PC-9 (cell line): ENCODE measurements at regions not wholly inside any gene's neighbourhood (a gene's known extent, or its start where the extent isn't known, plus 50 kb on each side); places are given as distances from the start of the nearest gene placed in this dataset.

Source experiments
- BruUV-seq: library from RNA; stranded (reverse); fragments of 400-500 nt; replicated peaks from 2 replicates; lab custom pipeline; 2021; lab: Mats Ljungman, UMichigan
- CTCF ChIA-PET: fragments of 300-600 bp; sonication (Branson Sonifier 250); formaldehyde crosslinking; loops from one replicate; lab custom pipeline; 2022; ENCODE audit warnings: antibody characterized with exemption; lab: Charles Lee
- POLR2A ChIA-PET: fragments of 300-600 bp; sonication (Branson Sonifier 250); formaldehyde crosslinking; loops from one replicate; lab custom pipeline; 2022; ENCODE audit warnings: antibody characterized with exemption; ENCODE audit not compliant: unreplicated experiment; lab: Charles Lee
- DNase-seq, 2 experiments: peaks; one replicate each; pipeline versions ENCODE4 v3.0.0 to v3.0.0-alpha.2; 2015 to 2022; ENCODE audit warnings: mixed read lengths in 1 of 2
- H2AFZ ChIP-seq: fragments of 200-600 bp; sonication (generic); 2 replicates; pipeline ENCODE4 v1.8.1; 2017; ENCODE audit warnings: antibody characterized with exemption
- H3F3A ChIP-seq: fragments of 200-600 bp; sonication (generic); 2 replicates; pipeline ENCODE4 v1.8.1; 2017; ENCODE audit warnings: antibody characterized with exemption, mild to moderate bottlenecking, low read depth; ENCODE audit not compliant: insufficient read depth
- H3K27ac ChIP-seq: fragments of 200-600 bp; sonication (generic); 2 replicates; pipeline ENCODE4 v1.6.1; 2016; ENCODE audit warnings: mixed run types
- H3K27me3 ChIP-seq: fragments of 200-600 bp; sonication (generic); 2 replicates; pipeline ENCODE4 v1.6.1; 2016; ENCODE audit warnings: low read depth, mixed run types; ENCODE audit not compliant: insufficient read depth
- H3K36me3 ChIP-seq: fragments of 200-600 bp; sonication (generic); 2 replicates; pipeline ENCODE4 v1.6.1; 2016; ENCODE audit warnings: low read depth, mixed run types
- H3K4me1 ChIP-seq: fragments of 200-600 bp; sonication (generic); replicated peaks from 2 replicates; pipeline ENCODE4 v1.6.1; 2016; ENCODE audit warnings: mixed run types; ENCODE audit not compliant: insufficient read depth
- H3K4me2 ChIP-seq: fragments of 200-600 bp; sonication (generic); 2 replicates; pipeline ENCODE4 v1.6.1; 2017; ENCODE audit warnings: mixed run types
- H3K4me3 ChIP-seq: fragments of 200-600 bp; sonication (generic); 2 replicates; pipeline ENCODE4 v1.6.1; 2016; ENCODE audit warnings: mixed run types
- H3K79me2 ChIP-seq: fragments of 200-600 bp; sonication (generic); 2 replicates; pipeline ENCODE4 v1.6.1; 2017; ENCODE audit warnings: low read depth, mixed run types
- H3K9me2 ChIP-seq: fragments of 200-600 bp; sonication (generic); 2 replicates; pipeline ENCODE4 v1.8.1; 2017; ENCODE audit warnings: mild to moderate bottlenecking; ENCODE audit not compliant: insufficient read depth
- H3K9me3 ChIP-seq: fragments of 200-600 bp; sonication (generic); 2 replicates; pipeline ENCODE4 v1.8.1; 2016; ENCODE audit warnings: low read depth; ENCODE audit not compliant: insufficient read depth
- H4K20me1 ChIP-seq: fragments of 200-600 bp; sonication (generic); 2 replicates; pipeline ENCODE4 v1.8.1; 2017; ENCODE audit not compliant: insufficient read depth
- CTCF ChIP-seq: fragments of 200-600 bp; sonication (generic); conservative IDR thresholded peaks from 2 replicates; pipeline ENCODE4 v1.6.1; 2017; ENCODE audit warnings: mixed run types, antibody characterized with exemption, mild to moderate bottlenecking, moderate library complexity
- EZH2 ChIP-seq: fragments of 200-600 bp; sonication (generic); IDR thresholded peaks from 2 replicates; pipeline ENCODE4 v1.8.0; 2017; ENCODE audit warnings: antibody characterized with exemption, low read depth
- intact Hi-C: fragments of 100-400 bp; cut with micrococcal nuclease; formaldehyde crosslinking; loops from one replicate; pipeline ENCODE4 v1.10.0; 2022; ENCODE audit not compliant: unreplicated experiment

GRCh38 chr5:93107805-93108520, 473.1 kb downstream of the NR2F1-AS1 start:
- Histone ChIP-seq H3K79me2 (no peaks in the 10 kb centered on the region), H2AFZ (no peak overlapping the region), H3K4me3 (no peak overlapping the region), H3K9me2 (no peaks in the 10 kb centered on the region), H3K4me1 (no peaks in the 10 kb centered on the region), H3K9me3 (no peaks in the 10 kb centered on the region; the same call in 1 of the 2 replicates), H3K4me2 (no peak overlapping the region), H3K27me3 (no peaks in the 10 kb centered on the region), H4K20me1 (no peaks in the 10 kb centered on the region), H3F3A (no peaks in the 10 kb centered on the region), H3K36me3 (no peaks in the 10 kb centered on the region), H3K27ac (no peak overlapping the region)
- intact Hi-C loops = no loop called here
- TF ChIP-seq EZH2 (no peak), CTCF (no peak)
- no peak for DNase-seq
- POLR2A ChIA-PET = no interaction called here
- CTCF ChIA-PET = no interaction called here
- no TSS peak for BruUV-seq

DNA sequence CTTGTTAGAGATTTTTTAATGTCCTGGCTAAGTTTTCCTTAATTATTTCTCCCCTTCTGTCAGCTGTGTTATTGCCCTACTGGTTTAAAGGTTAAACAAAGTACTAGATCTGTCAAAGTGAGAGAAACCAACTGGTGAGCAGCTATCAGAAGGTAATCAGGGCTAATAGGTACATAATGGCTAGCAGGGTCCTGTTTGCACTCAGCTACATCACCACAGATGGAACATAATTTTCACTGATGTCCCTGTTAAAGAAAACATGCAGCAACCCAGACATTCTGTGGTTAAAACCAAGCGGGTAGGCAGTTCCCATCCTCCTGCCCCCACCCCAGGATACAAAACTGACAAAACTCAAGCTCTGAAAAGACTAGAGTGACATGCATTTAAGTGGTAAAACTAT, 473.9 kb downstream of the NR2F1-AS1 start:
- Histone ChIP-seq H3K27me3 (no peaks in the 10 kb centered on the region), H3K4me2 (no peak overlapping the region), H3K36me3 (no peaks in the 10 kb centered on the region), H3K27ac (no peak overlapping the region), H3K9me2 (no peaks in the 10 kb centered on the region), H3K79me2 (no peaks in the 10 kb centered on the region), H3K4me3 (no peak overlapping the region), H4K20me1 (no peaks in the 10 kb centered on the region), H2AFZ (no peak overlapping the region), H3K9me3 (no peaks in the 10 kb centered on the region; the same call in 1 of the 2 replicates), H3K4me1 (no peaks in the 10 kb centered on the region), H3F3A (no peaks in the 10 kb centered on the region)
- TF ChIP-seq EZH2 (no peak), CTCF (no peak)
- CTCF ChIA-PET = no interaction called here
- intact Hi-C loops = no loop called here
- no TSS peak for BruUV-seq
- DNase-seq = no peak
- POLR2A ChIA-PET = no interaction called here

DNA sequence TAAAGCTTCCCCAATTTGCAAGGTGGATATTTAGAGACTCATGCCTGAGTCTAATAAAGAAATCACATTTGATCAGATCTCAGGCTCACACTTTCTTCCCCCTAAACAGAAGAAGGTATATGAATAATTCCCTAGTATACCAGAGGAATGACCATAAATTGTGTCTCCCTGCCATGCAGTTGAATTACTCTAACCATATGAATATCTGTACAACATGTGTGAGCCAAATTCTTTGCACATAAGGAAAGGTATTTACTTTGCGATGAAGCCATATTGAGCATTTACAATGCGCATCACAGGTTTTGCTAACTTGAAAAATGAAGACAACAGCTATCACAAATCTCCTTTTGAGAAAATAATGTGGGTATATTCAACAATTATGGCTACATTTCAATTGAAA, 479.4 kb downstream of the NR2F1-AS1 start:
- H3K9me2 ChIP-seq = no peaks in the 10 kb centered on the region

More for the DNA sequence above, 479.4 kb downstream of the NR2F1-AS1 start:
- no peak for DNase-seq
- Histone ChIP-seq H3K4me2 (no peak overlapping the region), H3K27ac (no peak overlapping the region), H3K79me2 (no peaks in the 10 kb centered on the region), H3K4me1 (no peaks in the 10 kb centered on the region), H2AFZ (no peak overlapping the region), H3K4me3 (no peak overlapping the region), H3K27me3 (no peaks in the 10 kb centered on the region), H3K36me3 (no peaks in the 10 kb centered on the region), H3K9me3 (peaks cover 3% of the 10 kb centered on the region), H3F3A (0 out of 2 replicates have a peak, but pooled peaks cover 4% of the 10 kb centered on the region), H4K20me1 (no peaks in the 10 kb centered on the region)
- ChIA-PET CTCF (no interaction called here), POLR2A (no interaction called here)
- TF ChIP-seq CTCF (no peak), EZH2 (no peak)
- BruUV-seq = no TSS peak
- intact Hi-C loops = no loop called here
